ENCODE measurements at regions not wholly inside any gene's neighbourhood (a gene's known extent, or its start where the extent isn't known, plus 50 kb on each side); places are given as distances from the start of the nearest gene placed in this dataset.

DNA sequence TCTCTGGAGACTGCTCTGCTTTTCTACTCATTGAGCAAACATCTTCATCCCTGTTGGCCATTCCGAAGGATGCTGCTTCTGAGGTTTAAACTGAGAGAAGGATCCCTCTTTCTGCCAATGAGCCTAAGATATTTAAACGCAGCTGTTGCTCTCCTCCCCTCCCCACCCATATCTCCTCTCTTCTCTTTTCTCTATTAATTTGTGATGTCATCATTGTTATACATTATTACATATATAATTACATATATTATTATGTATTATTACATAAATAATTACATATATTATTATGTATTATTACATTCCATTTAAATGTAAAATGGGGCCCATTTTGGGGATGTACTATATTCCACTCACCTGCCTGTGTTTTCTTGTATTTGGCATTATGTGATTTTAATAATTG is 82.7 kb upstream of the JUN start:
- no peaks in the 10 kb centered on the region for H3K9me3 Mint-ChIP-seq (ENCODE audit: low read depth)
- no peaks in the 10 kb centered on the region for H3K36me3 Mint-ChIP-seq (ENCODE audit: low read depth)
- ATAC-seq: no peak
- ChIA-PET CTCF (interaction anchor here (0.7 kb wide), 1 partner anchor 34 kb away, joined by 3 read pairs; no protein-coding TSS in a partner anchor), POLR2A (no interaction called here)
- intact Hi-C loops (cut with DNase I, micrococcal nuclease): no loop called here
- H3K27ac Mint-ChIP-seq: no peak overlapping the region
- no peak overlapping the region for H3K4me3 Mint-ChIP-seq
- no peak for DNase-seq
- H3K4me1 Mint-ChIP-seq: no peaks in the 10 kb centered on the region
- H3K27me3 Mint-ChIP-seq: no peaks in the 10 kb centered on the region

DNA sequence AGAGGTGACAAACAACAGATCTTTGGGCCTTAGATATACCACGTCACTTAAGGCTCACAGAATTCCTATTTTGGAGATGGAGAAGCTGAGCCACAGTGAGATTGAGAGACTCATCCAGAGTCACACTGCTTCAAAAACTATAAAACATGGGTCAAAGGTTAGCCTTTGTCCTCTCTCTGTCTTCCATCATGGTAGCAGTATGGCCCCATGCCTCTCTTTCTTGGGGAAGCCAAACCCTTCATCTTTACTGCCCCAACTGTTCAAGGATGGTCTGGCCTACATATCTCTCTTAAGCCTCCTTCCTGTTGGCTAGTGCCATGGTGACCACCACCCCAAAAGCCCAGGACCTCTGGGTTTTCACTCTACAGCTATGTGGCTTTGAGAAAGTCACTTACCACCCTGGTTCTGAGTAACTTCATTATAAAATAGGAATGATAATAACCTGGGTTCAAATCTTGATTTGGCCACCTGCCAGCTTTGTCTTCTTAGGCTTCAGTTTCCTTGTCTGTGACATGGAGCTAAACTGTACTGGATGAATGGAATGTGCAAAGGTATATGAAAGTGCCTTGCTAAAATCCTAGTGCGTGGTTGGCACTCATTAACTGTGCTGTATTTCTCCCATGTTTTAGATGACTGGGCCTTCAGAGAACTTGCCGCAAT is 85.9 kb upstream of the JUN start:
- DNase-seq (no peak), ATAC-seq (no peak)
- H3K4me3 Mint-ChIP-seq: no peak overlapping the region
- H3K9me3 Mint-ChIP-seq (ENCODE audit: low read depth): no peaks in the 10 kb centered on the region
- no peaks in the 10 kb centered on the region for H3K27me3 Mint-ChIP-seq
- H3K36me3 Mint-ChIP-seq (ENCODE audit: low read depth): no peaks in the 10 kb centered on the region
- ChIA-PET CTCF (no interaction called here), POLR2A (no interaction called here)
- H3K4me1 Mint-ChIP-seq: no peaks in the 10 kb centered on the region
- intact Hi-C loops (cut with DNase I, micrococcal nuclease): no loop called here
- H3K27ac Mint-ChIP-seq: no peak overlapping the region

GRCh38 chr1:58870298-58870676 is 86.4 kb upstream of the JUN start:
- Mint-ChIP-seq H3K4me1 (no peaks in the 10 kb centered on the region), H3K4me3 (no peak overlapping the region), H3K9me3 (ENCODE audit: low read depth) (no peaks in the 10 kb centered on the region), H3K36me3 (ENCODE audit: low read depth) (no peaks in the 10 kb centered on the region), H3K27me3 (no peaks in the 10 kb centered on the region), H3K27ac (no peak overlapping the region)
- DNase-seq (no peak), ATAC-seq (no peak)
- intact Hi-C loops (cut with DNase I, micrococcal nuclease): no loop called here
- ChIA-PET CTCF (no interaction called here), POLR2A (no interaction called here)

GRCh38 chr1:58874342-58874741 is 90.5 kb upstream of the JUN start:
- POLR2A ChIA-PET: interaction anchor here (0.6 kb wide), 1 partner anchor 389 kb away, joined by 3 read pairs; no protein-coding TSS in a partner anchor
- Mint-ChIP-seq H3K27ac (no peak overlapping the region), H3K36me3 (ENCODE audit: low read depth) (no peaks in the 10 kb centered on the region), H3K9me3 (ENCODE audit: low read depth) (no peaks in the 10 kb centered on the region), H3K27me3 (no peaks in the 10 kb centered on the region), H3K4me3 (no peak overlapping the region), H3K4me1 (no peaks in the 10 kb centered on the region)
- CTCF ChIA-PET: no interaction called here
- no peak for DNase-seq
- ATAC-seq: no peak
- intact Hi-C loops (cut with DNase I, micrococcal nuclease): no loop called here

- no peaks in the 10 kb centered on the region for H3K27me3 Mint-ChIP-seq
- intact Hi-C loops (cut with DNase I, micrococcal nuclease): no loop called here
- POLR2A ChIA-PET: no interaction called here
Measured at GRCh38 chr1:58874757-58875755, 91.2 kb upstream of the JUN start.

GRCh38 chr1:58879464-58879863 is 95.6 kb upstream of the JUN start:
- Mint-ChIP-seq H3K27me3 (peaks cover 2% of the 10 kb centered on the region), H3K27ac (no peak overlapping the region), H3K4me1 (peaks cover 8% of the 10 kb centered on the region), H3K4me3 (no peak overlapping the region), H3K36me3 (ENCODE audit: low read depth) (no peaks in the 10 kb centered on the region), H3K9me3 (ENCODE audit: low read depth) (no peaks in the 10 kb centered on the region)
- DNase-seq: no peak
- no peak for ATAC-seq
- intact Hi-C loops (cut with DNase I, micrococcal nuclease): no loop called here
- ChIA-PET POLR2A (no interaction called here), CTCF (interaction anchor here (1.1 kb wide), 1 partner anchor 61 kb away, joined by 3 read pairs; no protein-coding TSS in a partner anchor)

More at GRCh38 chr1:58874757-58875755, 91.2 kb upstream of the JUN start:
- H3K9me3 Mint-ChIP-seq (ENCODE audit: low read depth): no peaks in the 10 kb centered on the region
- no peaks in the 10 kb centered on the region for H3K36me3 Mint-ChIP-seq (ENCODE audit: low read depth)
- CTCF ChIA-PET: no interaction called here
- no peaks in the 10 kb centered on the region for H3K4me1 Mint-ChIP-seq
- no peak for ATAC-seq
- DNase-seq: no peak
- H3K27ac Mint-ChIP-seq: no peak overlapping the region
- no peak overlapping the region for H3K4me3 Mint-ChIP-seq

DNA sequence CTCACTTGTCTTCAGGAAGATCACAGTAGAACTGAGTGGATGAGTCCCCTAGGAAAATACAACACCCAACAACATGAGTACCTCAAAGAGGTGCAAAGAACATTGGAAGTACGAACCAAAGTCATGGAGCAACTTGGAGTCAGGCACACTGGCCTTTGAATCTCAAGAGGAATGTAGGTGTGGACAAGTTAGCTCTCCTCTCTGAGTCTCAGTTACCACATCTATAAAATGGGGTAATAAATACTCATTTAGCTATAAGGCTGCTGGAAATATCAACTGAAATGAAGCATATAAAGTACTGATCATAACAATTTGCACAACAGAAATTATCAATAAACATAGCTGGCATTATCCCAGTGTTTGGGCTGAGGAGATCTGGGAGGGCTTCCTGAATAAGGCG is 96.7 kb upstream of the JUN start:
- Mint-ChIP-seq H3K4me1 (peaks cover 16% of the 10 kb centered on the region), H3K27me3 (peaks cover 2% of the 10 kb centered on the region), H3K27ac (no peak overlapping the region), H3K9me3 (ENCODE audit: low read depth) (no peaks in the 10 kb centered on the region), H3K4me3 (no peak overlapping the region), H3K36me3 (ENCODE audit: low read depth) (no peaks in the 10 kb centered on the region)
- ChIA-PET CTCF (no interaction called here), POLR2A (no interaction called here)
- DNase-seq (no peak), ATAC-seq (no peak)
- intact Hi-C loops (cut with DNase I, micrococcal nuclease): no loop called here

DNA sequence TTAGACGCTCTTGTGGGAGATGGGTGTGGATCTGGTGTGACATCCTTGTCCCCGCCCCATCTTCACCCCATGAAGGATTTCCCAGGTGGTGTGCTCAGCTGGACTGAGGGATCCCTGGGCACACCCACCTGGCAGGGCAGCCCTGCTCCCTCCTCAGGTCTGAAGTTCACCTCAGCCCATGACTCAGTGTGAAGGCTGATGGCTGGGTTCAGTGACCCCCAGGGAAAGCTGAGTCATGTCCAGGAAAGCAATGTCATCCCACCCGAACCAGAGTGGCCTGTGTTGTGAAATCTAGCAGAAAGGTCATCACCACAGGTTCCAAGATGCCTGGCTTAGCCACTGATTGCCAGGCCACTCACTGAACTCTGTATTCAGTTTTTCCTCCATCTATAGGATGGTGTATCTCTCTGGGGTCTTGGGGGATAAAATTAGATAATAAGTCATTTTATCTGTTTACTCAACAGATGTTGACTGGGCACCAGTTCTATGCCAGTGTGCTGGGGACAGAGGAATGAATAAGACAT is 97.7 kb upstream of the JUN start:
- CTCF ChIA-PET: no interaction called here
- H3K4me1 Mint-ChIP-seq: peaks cover 26% of the 10 kb centered on the region

GRCh38 chr1:58882322-58882948 is 98.6 kb upstream of the JUN start:
- Mint-ChIP-seq H3K4me3 (no peak overlapping the region), H3K4me1 (peaks cover 33% of the 10 kb centered on the region), H3K9me3 (ENCODE audit: low read depth) (no peaks in the 10 kb centered on the region), H3K36me3 (ENCODE audit: low read depth) (no peaks in the 10 kb centered on the region), H3K27ac (no peak overlapping the region), H3K27me3 (peaks cover 2% of the 10 kb centered on the region)
- ChIA-PET CTCF (no interaction called here), POLR2A (no interaction called here)
- ATAC-seq: no peak
- no peak for DNase-seq
- intact Hi-C loops (cut with DNase I, micrococcal nuclease): no loop called here

More for the DNA sequence above, 97.7 kb upstream of the JUN start:
- POLR2A ChIA-PET: no interaction called here
- Mint-ChIP-seq H3K4me3 (no peak overlapping the region), H3K36me3 (ENCODE audit: low read depth) (no peaks in the 10 kb centered on the region), H3K9me3 (ENCODE audit: low read depth) (no peaks in the 10 kb centered on the region), H3K27me3 (peaks cover 2% of the 10 kb centered on the region), H3K27ac (no peak overlapping the region)
- ATAC-seq: no peak
- intact Hi-C loops (cut with DNase I, micrococcal nuclease): no loop called here
- DNase-seq: no peak

DNA sequence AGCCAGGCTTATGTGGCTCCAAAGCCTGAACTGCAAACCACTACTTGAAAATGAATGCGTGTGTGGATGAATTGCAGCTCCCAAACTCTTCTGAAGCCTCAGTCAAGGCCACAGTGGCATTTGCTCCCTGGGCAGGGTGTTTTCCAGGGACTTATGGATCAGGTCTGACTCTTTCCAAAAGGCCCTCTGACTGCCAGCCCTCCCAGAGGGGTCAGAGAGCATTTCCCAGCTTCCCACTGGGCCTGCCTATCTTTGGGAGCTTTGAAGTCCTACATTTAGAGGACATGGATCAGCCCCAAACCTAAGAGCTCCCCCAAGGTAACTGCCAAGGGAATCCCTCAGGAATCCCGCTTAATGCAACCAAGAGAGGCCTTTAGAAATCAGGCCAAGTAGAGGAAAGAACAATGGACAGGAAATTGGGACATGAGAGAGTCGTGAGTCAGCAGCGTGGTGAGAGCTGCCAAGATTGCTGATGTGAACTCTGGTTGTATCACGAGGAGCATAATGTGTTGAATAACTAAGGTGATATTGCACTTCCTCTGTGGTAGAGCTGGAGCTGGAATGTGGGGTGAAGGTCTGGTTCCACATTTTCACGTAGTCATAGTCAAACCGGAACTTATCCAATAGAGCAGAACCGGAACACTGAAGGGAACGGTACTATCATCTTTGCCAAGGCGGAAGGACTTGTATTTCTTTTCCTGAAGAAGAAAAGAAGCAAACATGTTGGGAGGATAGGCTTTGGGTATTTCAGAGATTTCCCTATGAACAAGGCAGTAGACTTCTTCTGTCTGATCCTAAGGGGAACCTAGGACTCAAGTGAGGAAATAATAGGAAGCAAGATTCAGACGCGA is 99.4 kb upstream of the JUN start:
- intact Hi-C loops (cut with DNase I, micrococcal nuclease): no loop called here
- Mint-ChIP-seq H3K27me3 (peaks cover 2% of the 10 kb centered on the region), H3K9me3 (ENCODE audit: low read depth) (no peaks in the 10 kb centered on the region), H3K4me1 (peaks cover 33% of the 10 kb centered on the region), H3K36me3 (ENCODE audit: low read depth) (no peaks in the 10 kb centered on the region), H3K4me3 (no peak overlapping the region), H3K27ac (no peak overlapping the region)
- DNase-seq (peak; percentile 20), ATAC-seq (no peak)
- ChIA-PET CTCF (no interaction called here), POLR2A (no interaction called here)

GRCh38 chr1:58883888-58884482 is 100.1 kb upstream of the JUN start:
- peaks cover 33% of the 10 kb centered on the region for H3K4me1 Mint-ChIP-seq
- ChIA-PET CTCF (no interaction called here), POLR2A (no interaction called here)
- intact Hi-C loops (cut with DNase I, micrococcal nuclease): no loop called here
- no peaks in the 10 kb centered on the region for H3K36me3 Mint-ChIP-seq (ENCODE audit: low read depth)
- no peak overlapping the region for H3K4me3 Mint-ChIP-seq
- ATAC-seq: no peak
- H3K9me3 Mint-ChIP-seq (ENCODE audit: low read depth): no peaks in the 10 kb centered on the region
- no peak for DNase-seq
- H3K27ac Mint-ChIP-seq: no peak overlapping the region
- H3K27me3 Mint-ChIP-seq: peaks cover 2% of the 10 kb centered on the region

Data from activated CD4-positive, alpha-beta T cell treated with anti-CD3 and anti-CD28 coated beads for 36 hours (primary cell).